Right kidney (tissue), 1 donor: ENCODE measurements at regions not wholly inside any gene's neighbourhood (a gene's known extent, or its start where the extent isn't known, plus 50 kb on each side); places are given as distances from the start of the nearest gene placed in this dataset.

Experiments used
- DNase-seq: peaks from one replicate; pipeline ENCODE4 v3.0.0-alpha.2; 2016

DNA sequence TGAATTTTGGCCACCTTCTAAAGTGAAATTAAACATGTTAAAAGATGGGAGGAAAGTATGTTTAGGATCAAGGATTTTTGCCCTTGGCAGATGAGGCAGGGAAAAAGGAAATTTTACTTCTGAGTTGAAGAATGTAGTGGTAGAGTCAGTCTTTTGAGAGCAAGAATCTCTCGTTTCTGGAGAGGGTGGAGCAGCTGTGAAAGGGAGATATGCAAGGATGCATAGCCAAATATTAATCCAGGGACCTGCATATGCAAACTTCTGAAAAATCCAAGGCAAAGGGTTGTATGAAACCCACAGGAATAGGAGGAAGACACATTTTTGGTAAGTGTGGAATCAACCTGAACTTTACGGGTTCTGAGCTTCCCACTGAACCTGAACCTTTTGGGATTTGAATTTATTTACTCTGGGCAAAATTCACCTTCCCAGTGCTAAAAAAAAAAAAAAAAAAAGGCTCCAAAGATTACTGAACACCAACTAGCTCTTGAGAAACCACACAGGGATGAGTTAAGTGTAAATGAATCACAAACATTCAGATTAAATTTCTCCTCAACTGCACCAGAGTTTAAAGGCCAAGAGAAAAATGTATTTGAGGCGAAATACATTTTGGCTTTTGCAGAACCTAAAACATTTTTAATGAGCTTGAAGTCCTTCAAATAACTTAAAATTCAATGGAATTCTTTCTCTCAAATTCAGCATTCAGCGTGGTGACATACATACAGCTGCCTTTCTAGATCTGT lies 187.1 kb upstream of the CDKN3 start:
- no peak for DNase-seq

DNA sequence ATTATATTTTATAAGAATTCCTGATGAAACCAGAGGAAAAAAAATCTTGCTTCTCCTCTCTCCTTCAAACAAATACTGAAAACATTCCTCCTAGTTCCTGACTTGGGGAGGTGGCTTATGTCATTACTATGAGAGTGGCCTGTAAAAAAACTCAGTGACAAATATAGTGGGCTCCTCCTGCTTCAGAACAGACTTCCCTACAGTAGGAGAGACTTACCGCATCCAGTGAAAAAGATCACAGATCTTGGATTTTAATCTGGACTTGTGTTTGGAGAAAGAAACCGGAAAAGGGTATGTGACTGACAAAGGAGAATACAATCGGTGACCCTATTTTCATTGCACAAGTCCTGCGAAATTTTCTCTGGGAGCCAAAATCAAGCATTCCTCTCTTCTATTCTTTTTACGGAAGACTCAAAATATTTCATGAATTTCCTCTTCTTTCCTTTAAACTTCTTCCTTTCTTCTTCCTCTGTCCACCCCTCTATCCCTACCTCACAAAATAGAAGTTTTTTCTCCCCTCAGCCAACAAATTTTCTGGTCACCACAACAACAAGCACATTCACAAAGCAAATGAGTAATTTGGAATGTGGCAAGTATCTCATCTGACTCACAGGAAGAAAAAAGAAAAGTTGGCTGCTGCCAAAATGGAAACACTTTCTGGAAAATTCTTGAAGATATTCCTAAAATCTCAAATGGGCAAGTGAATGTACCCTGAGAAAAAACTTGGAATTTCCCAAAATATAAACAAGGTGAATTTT lies 185.1 kb upstream of the CDKN3 start:
- no peak for DNase-seq

DNA sequence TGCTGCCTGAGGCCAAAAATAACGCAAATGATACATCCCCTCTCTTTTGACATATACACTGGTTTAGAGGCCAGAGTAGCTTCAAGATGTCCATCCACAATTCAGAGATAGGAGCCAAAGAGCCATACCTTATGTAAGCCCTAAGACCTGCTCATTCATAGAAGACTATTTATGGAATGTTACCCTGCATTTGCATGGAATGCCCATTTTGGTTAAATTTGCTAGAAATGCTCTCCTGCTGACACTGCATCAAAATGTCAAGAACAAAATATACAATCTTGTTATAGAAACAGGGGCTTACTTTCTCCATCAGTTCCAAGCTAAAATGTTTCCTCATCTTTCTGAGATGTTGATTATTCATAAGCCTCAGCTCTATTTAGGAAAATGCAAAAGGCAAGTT lies 183.3 kb upstream of the CDKN3 start:
- DNase-seq: no peak

DNA sequence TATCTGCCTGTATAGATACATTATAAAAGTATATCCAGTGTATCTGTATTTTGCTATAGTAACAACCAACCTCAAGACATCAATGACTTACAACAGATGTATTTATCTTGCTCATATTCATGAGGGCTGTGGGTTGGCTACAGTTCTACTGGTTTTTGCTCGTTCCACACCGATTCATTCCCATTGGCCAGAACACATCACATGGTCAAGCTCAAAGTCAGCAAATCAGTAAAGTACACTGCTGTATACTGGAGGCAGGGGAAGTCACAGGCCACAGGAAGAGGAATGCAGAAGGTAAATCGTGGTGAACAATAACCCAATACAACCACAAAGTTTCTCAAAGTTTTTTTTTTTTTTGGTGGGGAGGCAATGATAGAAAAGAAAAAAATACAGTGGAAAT lies 180.0 kb upstream of the CDKN3 start:
- DNase-seq: no peak

DNA sequence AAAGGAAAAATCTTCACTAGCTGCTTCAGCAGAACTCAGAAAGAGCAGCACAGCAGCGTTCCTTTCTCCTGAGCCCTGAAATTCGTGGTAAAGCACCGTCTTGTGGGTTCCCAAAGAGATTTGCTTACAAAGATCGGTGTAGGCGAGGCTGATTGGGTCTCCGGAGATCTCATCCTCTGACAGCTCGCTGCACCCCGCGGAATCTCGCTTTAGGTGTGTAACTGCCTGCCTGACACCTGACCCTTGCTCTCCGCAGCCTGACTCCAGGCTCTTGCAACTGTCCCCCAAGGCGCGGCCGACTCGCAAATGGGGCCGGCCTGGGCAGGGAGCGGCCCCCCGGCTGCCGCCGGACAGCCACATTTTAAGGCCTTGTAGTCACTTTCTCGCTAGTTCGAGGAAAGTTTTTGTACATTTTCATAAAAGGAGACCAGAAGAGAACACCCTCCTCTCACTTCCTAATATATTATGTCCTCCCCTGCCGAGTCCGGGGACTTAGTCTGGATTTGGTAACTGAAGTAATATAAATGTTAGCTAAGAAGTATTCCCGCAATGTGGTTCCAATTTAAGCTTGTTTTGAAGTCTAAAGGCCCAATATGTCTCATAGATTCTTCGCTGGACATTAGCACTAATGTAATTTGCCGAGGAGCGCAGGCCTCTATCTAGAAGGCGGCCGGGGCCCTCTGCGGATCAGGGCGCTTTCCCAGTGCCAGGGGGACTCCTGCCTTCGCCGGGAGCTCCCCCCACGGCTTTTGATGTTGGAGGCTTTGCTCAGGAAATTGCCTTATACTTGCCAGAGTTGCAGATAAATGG lies 177.3 kb upstream of the CDKN3 start:
- peak; percentile 62 for DNase-seq

DNA sequence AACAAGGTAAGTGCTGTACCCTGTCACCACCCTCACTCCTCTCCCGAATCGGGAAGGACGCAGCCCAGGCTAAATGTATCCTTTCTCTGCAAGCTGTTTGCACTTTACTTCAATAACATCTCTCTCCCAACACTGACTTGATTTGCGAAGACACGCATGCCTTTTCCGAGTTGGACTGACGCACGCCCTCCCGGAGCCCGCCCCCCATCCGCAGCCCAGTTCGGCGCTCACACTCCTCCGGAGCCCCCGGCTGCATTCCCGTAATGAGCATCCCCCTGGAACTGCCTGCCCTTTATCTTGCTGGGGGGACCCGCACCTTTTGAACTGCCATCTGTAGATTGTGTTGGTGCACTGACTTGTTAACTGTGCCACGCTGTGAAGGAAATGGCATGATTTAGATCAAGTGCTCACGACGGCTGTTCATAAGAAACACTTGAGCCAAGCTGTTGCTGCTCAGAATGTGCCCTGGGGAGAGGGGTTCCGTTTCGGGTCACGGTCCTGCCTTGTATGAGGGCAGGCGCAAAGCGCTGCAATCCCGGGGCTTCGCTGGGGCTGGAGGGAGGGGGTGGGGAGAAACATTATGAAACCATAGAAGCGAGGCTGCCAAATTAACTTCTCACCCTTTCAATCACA lies 176.6 kb upstream of the CDKN3 start:
- DNase-seq: peak; percentile 61

DNA sequence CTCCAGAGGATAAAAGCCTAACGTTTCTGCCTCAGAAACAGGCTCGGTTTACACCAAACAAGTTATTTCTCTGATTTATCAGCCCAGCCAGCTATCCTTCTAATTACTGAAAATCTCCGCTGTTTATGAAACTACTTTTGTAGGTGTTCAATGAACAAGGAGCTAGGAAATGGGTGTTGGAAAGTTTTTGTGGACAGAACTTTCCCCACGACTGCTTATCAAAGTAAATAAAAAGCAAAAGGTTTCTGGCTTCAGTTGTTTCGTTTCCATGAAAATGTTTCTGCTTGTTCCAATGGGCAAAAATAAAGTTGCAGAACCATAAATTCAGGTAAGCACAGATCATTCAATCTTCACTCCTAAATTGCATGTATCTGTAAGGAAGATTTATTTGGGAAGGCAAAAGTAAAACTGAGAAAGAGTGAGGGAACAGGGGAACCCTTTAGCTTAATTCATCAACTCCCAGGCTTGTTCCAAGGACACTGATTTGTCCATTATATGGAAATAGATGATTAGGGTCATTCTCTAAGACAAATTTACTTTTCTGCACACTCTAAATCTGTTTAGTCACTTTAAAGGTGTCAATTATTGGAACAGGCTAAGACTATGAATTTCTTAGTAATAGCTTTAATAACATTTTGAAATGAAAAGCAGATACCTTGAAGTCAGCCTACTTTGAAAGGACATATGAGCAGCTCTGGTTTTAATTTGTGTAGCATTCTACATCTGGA lies 175.9 kb upstream of the CDKN3 start:
- DNase-seq: no peak

DNA sequence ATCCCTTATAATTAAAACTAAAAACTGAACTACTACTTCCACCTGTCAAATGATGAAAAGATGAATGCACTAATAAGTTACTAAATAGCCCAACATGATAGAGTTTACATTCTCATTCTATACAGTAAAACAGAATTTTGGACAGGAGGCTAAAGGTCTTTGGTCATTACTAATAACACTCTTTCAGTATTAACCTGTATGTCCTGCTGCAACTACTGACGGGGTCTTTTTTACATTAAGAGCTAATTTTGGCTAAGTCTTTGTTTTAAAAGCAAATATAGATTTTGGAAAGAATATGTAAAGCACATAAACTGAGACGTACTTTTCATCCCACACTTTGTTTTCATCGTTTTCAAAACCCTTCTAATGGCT lies 175.4 kb upstream of the CDKN3 start:
- no peak for DNase-seq

DNA sequence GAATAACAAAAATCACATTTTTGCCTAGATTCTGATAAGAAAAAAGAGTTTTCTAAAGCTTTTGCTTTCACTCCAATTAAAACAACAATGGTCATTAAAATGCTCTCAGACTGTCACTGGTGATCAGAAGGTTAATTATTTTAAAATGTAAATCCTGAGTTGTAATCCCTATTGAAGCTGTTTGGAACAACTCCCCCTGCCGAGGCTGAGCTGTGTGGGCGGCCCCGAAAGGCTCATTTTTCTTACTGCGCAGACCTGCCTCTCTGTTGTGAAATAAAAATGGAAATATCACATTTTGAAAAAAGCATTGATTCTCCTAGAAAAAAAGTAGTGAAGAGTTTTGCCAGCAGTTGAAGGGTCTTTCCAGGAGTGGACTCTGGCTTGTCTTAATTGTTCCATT lies 174.8 kb upstream of the CDKN3 start:
- DNase-seq: peak; percentile 25

DNA sequence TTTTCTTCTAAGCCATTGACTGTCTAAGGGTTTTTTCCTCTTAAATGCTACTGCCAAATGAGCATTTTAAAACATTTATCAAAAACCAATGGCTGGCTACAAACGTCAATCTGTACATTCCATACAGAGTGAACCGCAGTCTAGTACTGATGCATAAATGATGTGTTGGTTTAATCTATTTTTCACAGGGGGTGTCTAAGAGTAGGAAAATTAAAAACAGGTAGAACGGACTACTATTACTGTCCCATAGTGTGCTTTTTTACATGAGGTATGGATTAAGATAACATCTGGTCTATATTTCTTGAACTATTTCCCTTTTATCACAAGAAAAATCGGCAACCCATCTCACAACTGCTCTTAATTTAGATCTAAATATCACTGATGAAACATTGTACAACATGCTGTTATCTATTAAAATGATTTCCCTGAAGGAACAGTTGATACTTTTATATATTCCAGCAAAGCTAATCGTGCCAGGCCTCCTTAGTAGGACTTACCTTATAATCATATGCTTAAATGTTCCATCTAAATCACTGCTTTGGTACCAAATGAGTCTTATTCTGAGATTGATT lies 172.9 kb upstream of the CDKN3 start:
- no peak for DNase-seq

DNA sequence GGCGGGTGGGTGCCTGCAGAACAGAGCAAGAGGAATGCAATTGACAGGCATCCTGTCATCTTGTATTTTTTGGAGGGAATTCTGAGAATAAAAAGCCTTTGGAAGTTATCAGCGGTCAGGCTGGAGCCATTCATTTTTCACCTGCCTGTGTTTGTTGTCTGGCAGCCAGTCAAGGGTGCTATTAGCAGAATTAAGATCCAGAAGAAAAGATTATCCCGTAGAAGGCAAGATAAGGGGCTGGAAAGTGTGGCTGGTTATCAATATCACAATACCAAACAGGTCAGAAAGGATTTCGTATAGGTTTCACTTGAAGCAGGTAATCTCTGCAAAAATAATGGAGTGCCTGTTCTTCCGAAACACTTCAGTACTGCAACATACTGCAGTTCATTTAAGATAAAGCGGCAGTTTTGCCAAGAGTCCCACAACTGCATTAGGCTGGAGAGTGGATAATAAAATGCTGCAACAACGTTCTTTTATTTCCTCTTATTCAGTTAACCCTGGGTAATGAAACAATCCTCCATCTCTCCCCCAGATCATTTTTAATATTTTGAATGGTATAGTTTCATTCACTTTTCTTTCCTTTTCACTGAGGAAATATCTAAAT lies 171.2 kb upstream of the CDKN3 start:
- no peak for DNase-seq

DNA sequence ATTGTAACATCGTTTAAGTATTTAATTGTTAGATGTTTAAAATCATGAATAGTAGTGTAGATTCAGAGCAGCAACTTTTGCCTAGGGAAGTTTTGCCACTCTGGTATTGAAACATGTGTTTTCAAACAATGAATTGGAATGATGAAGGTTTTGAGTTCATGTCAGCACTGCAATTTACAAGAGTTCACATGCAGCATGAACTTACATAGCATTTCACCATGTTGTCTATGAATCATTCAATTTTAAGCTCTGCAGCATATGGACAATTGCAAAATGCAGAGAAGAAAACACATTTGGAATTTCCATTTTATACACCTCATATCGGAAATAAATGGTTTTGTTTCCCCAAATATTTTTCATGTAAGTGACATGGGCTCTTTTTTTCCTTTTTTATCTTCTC lies 170.7 kb upstream of the CDKN3 start:
- DNase-seq: no peak

DNA sequence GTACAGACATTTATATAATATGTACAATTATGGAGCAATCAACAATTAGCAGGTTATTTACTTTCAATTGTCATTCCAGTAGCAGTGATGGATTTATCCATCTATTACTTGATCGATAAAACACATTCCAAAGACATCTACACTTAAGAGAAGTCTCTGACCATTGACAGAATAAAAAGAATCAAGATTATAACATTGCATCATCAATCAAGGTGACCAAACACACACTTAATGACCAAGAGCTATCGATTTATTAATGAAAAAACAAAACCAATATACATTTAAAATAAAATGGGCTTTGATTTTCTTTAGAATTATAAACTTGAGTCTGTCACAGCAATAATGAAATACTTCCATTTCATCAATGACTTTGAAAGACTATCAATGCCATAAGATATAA lies 170.2 kb upstream of the CDKN3 start:
- DNase-seq: no peak

DNA sequence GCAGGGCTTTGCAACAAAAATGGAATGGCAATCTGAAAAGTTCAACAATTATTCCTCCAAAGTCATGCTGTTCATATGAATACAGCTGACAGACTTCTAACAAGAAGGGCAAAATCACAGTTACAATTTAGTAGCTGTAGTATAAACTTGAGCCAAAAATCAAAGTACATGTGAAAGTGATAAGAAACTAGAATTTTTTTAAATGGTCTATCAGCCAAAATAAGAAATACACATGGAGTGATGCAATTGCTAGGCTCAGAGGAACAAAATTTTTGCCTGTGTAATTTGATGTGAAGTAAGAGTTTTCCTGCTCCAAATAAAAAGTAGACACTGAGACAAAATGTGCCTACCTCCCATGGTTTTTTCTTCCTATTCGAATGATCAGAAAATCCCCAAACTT lies 167.7 kb upstream of the CDKN3 start:
- DNase-seq: no peak

DNA sequence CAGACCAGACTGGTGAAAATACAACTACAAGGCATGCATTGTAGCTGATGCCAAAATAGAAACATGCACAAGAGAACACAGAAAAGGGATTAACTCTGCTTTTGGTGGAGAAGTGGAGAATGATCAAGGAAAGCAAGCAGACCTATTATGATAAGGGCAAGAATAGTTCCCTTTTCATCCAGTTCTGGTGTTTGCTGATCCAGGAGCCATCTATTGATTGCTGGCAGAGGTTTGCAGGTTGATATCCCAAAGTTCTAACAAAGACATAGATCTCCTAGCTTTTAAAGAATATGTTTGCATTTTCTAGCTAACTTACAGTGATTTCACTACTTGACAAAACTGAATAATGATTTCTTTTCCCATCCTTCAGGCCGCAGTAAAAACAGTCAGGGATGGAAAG lies 166.2 kb upstream of the CDKN3 start:
- DNase-seq: no peak

DNA sequence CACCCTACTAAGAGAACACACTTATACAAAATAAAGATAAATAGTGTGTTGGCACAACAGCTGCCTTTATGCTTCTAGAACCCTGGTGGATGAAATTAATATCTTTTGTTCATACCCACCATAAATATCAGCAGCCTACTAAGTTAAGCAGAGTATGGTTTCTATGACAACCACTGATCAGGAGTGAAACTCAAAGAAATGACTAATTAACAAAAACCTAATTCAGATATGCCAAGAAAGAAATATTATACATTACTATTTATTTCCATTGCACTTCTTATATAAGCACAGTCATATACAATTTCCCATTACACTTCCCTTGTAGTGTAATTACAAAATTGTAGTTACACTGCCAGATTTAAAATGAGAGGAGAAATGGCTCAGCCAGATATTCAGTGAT lies 164.1 kb upstream of the CDKN3 start:
- no peak for DNase-seq

DNA sequence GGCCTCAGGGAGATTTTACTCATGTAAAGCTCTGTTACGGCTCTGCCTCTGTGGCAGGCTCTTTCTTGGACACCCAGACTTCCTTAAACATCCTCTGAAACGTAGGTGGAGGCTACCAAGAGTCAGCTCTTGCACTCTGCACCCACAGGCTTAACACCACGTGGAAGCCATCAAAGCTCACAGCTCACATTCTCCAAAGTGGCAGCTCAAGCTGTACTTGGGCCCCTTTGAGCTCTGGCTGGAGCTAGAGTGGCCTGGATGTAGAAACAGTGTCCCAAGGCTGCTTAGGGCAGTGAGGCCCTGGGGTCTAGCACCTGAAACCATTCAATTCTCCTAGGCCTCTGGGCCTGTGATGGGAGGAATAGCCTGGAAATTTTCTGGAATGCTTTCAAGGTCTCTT lies 155.3 kb upstream of the CDKN3 start:
- no peak for DNase-seq

DNA sequence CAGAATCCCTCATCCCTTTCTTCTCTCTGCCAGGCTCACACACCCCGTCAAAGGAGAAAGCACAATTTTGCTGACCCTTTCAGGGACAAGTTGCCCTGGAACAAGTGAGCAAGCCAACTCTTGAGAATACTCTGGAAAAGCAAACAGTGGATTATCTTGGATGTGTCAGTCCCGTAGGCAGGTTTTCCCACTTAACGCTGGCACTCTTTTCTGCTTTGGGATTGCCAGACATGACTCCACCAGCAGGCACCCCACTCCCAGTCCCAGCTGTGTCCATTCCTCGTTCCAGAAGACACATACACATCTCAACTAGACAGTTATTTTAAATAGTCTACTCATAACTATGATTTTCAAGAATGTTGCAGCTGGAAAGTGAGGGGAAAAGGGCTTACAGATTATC lies 145.5 kb upstream of the CDKN3 start:
- DNase-seq: no peak

DNA sequence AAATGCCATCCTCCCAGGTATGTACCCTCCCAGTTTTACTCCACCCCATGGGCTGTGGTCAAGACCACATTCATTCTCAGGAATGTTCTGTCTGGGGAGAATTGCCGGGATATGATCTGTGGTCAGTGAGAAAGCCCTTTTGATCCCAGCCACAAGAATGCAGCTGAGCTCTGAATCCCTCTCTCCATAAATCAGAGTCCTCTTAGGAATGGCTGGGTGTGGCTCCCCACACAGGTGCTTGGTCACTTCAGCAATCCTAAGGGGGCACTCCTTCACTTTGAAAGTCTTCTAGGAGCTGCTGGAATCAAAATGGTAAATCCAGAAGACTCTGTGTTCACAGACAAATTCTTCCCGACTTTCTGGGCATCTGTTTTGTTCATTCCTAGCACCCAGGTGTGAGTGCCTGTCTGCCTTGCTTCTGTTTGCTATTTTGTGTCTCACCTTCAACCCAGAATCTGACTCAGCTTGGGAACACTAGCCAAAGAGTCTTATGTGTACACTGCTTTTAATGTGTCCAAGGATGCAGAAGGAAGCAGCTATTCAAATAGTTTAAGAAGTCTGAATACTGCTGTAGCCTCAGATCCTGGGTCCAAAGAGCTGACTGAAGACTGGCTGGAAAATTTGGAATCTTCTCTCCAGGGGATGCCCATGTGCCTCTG lies 144.6 kb upstream of the CDKN3 start:
- no peak for DNase-seq

DNA sequence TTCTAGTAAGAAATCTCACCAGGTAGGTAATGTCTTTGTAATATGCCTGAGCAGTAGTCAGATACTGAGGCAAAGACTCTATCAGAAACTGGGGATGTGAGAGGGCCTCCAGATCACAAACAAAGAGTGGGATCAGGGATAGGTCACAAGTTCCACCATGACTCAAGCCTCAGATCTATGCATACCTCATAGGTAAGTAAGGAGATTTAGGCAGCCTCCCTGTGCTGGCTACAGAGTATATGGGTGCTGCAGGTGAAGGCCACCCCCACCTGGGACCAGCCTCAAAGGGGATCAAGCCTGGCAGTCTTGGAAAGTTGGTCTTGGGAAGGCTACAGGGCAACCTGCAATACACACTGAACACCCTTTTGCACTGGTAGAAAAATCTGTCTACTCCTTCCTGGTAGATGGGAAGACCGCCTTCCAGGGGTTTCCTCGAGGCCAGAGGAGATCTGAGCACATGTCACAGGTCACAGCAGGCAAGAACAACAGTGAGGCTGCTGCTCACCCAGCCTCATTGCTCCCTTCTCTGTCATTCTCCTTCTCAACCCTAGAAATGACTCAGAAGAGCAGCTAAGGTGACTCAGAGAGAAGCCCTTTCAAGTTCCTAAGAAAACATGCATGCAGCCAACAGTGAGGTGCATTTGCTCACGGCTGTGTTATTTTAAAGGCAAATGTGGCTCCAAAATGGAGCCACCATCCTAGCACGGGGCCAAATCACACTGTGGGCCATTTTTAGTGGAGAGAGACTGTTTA lies 143.4 kb upstream of the CDKN3 start:
- DNase-seq: no peak
